ENCODE measurements at regions not wholly inside any gene's neighbourhood (a gene's known extent, or its start where the extent isn't known, plus 50 kb on each side); places are given as distances from the start of the nearest gene placed in this dataset.

DNA sequence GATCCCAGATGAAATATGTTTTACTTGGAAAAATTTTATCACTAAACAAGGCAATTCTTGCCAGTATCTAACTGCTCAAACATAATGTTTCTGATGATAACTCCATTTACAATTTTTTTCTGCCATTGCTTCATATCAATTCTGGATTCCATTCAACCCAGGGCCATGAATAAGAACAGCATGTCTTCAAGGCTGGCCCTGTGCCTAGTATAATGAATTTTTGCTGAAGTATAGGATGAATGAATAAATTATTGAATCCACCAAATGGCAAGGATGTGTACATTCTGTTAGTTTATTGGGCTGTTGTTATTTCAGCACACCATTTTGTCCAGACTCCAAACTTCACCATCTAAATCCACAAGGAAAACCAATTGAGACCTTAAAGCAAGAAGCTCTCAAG is 414.7 kb downstream of the HS3ST3B1 start:
- DNase-seq, result no peak

DNA sequence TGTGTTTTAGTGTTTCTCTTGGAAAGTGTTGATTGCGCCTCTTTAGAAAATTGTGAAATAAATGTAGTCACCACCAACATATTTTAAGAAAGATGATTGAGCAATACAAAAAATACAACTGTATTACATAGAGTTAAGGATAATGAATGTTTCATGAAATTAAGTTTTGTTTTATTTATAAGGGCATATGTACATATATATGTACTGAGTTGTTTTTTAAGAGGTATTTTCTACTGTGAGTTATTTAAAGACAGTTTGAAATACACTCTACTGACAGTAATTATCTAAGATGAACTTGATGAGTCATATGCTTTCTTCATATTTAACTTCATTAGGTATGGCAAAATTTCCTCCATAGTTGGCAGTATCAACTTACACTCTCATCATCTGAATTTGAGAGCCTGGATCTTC is 411.7 kb downstream of the HS3ST3B1 start:
- DNase-seq, result no peak

DNA sequence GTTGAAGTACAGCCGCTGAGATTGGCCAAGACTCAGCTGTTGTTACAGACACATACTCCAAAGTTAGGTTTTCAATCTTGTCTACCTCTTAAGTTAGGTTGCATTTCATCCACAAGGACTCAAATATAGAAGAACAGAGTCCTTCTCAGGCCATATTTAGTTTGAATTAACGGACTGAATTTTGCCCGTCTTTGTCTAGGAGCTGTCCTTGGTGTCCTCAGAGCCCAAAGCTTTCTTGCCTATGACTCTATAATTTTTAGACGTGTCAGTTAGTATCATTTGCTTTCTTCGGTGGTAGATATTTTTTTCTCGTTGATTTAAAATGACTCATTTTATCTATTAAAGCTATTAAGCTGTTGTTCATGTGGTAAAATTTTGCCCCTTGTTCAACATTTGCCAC is 403.2 kb downstream of the HS3ST3B1 start:
- DNase-seq, result no peak

DNA sequence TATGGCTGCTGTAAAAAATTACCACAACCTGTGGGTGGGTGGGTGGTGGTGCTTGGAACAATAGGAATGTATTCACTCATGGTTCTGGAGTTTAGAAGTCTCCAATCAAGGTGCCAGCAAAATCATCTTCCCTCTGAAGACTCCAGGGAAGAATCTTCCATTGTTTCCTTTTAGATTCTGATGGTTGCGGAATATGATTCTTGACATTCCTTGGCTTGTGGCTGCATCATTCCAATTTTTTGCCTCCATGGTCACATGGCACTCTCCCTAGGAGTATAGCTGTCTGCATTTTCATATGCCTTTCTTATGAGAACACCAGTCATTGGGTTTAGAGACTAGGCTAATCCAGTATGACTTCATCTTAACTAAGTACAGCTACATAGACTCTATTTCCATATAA is 401.0 kb downstream of the HS3ST3B1 start:
- no peak for DNase-seq

DNA sequence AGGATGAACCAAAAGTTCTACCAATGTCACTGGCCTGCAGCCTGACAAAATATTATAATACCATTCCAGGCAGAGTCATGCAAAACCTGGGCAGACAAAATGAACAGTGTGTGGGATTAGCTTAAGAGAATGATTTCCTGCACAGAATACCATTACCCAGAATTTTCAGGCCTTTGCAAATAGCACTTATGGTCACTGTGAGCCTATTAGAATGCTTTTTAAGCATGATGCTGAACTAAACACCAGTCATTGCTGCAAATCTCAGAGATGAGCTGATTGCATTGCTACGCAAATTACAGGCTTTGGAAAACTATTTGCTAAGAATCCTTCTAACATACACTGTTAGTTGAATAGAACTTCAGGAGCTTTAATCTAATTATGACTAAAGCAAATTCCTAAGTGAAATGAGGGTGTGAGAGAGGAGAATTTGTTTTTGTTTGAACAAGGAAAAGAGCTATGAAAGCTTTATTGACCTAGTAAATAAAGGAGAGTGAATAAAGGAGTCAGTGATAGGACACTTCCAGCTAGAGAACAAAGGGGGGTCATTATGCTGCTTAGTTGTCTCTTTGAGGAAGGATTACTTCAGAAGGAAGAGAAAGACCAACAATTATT is 398.8 kb downstream of the HS3ST3B1 start:
- no peak for DNase-seq

DNA sequence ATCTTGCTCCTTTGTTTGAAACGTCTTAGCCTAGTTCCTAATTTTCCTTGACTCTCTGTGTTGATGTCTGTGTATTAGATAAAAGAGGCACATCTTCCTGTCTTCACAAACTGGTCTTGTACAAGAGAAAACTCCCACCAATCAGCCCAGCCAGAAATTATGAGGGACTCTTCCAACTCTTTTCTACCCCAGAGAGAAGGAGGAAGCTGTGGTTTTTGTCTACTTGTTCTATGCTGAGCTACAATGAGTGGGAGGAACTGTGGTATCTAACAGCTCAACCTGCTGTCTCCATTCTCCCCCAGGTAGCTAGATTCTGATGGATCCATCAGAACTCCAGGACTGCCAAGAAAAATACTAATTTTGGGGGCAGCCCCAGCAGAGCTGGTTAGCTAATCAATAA is 392.5 kb downstream of the HS3ST3B1 start:
- DNase-seq, result no peak

DNA sequence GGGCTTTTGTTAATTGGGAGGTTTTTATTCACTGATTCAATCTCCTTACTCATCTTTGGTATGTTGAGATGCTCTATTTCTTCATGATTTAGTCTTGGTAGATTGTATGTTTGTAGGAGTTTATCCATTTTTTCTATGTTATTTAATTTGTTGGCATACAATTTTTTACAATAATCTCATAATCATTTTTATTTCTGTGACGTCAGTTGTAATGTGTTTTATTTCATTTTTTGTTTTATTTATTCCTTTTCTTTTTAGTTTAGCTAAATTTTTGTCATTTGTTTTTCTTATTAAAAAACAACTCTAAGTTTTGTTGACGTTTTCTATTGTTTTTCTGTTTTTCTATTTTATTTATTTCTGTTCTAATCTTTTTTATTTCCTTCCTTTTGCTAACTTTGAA is 389.8 kb downstream of the HS3ST3B1 start:
- no peak for DNase-seq

DNA sequence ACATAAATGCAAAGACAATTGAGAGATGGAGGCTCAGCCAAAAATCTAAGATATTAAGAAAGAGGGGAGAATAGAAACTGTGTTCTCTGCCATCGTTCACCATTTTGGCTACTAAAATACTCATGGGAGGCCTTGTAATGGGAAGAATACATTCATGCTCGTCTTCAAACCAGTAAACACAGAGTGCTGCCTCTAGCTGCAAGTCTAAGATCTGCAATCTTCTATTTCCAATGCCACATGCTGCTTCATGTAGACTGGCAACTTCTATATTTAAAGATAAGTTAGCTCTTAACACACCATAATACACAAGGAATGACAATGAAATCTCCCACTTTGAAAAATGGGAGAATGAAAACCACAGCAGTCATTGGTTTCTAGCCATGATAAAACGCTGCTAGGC is 387.3 kb downstream of the HS3ST3B1 start:
- no peak for DNase-seq

DNA sequence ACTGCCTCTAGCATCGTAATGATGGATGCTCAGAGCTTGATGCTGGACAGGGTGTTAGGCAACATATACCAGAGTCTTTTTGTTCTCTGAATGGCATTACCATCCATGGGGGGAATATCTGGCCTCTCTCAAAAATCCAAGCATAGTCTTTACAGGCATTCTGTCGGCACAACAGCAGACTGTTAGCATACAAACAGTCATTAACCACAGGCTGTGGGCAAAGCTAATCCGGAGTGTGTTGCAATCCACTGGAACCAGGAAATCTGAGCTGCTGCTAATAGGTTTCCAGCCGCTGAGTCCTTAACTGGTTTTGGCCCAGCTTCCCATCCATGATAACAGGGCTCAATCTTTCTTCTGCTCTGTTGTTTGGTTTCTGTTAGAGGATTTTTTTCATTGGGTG is 371.9 kb downstream of the HS3ST3B1 start:
- DNase-seq, result no peak

DNA sequence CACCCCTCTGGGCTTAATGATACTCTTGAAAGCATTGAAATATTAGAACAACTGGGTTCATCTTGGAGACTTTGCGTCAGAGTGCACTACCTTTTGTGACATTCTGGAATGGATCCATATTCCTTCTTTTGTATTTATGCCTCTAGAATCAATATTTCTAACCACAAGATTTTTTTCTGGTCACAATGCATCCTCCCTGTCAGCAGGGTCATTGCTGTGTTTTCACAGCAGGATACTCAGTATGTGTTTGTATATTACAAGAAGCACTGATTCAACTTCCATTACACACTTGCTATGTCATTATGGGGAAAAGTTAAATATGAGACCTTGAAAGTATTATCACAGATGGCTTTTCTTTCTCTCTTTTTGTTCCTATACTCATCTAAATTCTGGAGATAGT is 370.0 kb downstream of the HS3ST3B1 start:
- no peak for DNase-seq

DNA sequence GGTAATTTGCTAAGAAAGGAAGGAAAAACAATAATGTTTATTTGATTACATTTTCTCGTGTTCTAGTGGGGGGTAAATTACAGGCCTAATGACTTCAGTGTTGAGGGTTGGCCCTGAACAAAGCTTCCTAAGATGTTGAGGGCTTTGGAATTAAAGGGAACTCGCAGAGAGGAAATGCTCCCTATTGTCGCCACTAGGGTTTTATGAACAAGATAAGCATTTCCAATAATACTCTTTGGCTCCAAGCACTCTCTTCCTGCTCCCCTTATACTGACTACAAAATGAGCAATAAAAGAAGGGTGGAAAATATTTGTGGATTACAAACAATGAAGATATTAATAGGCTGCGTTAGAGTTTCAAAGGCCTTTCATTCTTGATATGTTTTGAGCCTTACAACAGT is 363.6 kb downstream of the HS3ST3B1 start:
- no peak for DNase-seq

DNA sequence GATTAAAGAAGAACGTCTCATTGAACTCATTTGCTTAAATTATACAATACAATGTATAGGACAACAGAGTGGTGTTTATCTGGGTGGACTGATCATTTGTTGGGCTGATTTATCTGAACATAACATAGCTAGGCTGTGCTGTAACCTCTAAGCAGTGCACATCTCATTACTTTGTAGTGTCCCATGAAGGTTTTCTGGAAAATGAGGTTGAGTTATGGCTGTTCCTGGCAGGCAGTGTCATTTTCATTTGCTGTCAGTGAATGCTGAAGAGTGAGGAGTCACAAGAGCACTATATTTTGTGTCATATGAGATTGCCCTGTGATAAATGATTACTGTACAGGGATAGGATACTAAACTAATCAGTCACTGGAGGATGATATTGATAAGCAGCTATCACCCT is 340.2 kb downstream of the HS3ST3B1 start:
- DNase-seq, result no peak

DNA sequence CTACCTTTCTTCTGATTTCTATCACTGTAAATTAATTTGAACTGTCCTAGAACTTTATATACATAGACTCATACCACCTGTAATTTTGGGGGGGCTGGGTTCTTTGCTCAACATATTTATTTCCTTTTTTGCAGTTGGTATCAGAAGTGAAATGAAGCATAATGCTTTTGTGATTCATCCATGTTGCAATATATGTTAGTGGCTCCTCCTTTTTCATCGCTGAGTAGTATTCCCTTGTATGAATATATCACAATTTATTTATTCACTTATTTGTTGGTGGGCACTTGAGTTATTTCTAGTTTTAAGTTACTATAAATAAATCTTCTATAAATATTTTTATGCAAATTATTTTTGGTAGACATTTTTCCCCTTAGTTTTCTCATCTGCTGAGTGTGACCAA is 336.4 kb downstream of the HS3ST3B1 start:
- no peak for DNase-seq

DNA sequence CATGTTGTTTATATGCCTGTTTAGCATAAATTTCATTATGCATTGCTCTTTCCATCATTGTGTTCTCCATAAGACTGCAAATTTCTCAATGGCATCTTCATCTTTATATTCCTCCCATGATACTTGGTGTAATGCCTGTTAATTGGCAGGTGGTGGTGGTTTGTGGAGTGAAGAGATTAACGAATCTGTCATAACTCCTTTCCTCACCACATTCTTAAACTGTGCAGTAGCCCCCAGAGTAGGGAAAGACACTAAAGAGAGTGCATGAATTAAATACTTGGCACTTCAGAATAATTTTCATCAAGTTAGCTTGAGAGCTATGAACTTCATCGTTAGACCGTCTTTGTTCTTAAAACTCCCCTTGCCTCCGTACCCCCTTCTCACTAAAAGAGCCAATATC is 329.7 kb downstream of the HS3ST3B1 start:
- no peak for DNase-seq

DNA sequence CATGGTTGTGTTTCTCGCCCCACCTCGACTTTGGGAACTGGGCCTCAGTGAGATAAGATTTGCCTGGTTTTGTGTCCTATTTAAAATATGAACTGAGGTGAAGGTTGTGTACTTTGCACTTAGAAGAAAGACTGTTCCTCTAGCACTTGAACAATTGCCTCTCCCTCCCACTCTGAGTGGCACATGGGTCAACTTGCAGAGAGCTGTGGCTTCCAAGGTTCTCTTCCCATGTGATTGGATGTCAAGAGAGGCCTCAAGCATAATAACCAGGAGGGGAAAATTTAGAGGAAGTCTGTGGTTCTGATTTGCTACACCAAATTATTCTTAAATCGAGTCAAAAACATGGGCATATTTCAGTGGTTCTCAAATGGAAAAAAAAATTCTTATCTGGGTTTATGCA is 329.2 kb downstream of the HS3ST3B1 start:
- no peak for DNase-seq

DNA sequence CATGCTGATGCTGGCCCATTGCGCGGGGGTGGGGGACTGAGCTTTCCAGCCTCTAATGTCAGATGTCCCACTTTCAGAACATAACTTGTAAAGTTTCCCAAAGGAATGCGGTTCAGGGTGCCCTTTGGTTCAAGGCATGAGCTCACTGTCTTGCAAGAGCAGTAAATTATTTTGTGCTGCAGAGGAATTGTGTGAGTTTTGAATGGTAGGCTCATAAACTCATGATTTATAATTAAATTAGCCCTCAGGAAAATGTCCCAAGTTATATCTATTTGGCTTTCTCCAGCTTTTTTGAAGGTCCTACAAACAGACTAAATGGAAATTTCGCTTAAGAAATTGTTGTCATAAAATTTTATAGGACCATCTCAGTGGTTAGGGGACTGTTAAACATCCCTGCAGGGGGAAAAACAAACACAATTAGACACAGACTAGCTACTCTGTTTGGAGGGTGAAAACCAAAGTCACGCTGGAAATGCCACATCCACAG is 321.8 kb downstream of the HS3ST3B1 start:
- no peak for DNase-seq

DNA sequence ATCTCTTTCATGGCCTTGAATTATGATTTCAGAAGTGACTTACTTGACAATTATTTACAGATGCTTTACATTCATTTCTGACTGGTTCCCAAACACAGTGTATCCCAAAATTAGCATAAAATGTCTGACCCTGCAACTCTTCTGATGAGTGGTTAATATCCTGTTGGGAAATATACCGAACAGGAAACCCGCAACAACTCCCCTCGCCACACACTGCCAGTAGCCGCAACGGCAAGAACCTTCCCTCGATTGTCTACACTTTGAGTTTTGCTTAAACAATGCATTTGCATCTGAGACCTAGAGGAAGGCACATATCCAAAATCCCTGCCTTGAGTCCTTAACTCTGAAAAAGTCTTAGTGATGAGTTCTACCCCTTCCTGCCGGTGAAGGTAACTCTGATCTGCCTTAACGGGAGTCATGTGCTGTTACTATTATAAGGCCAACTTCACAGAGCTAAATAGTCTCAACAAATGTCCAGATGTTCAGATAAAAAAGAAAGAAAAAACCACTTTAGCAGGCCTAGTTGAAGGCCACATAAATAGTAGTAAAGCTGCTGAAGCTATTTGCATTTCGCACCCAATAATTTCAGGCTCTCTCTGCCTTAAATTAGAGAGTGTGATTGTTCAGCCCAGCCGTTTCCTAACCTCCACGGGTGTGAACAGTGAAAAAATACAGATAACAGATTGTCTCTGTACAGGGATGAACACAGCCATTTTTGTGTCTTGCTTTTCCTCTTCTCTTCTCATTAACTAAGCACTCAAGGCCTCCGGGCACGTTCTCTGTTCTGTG is 321.1 kb downstream of the HS3ST3B1 start:
- DNase-seq, result no peak

DNA sequence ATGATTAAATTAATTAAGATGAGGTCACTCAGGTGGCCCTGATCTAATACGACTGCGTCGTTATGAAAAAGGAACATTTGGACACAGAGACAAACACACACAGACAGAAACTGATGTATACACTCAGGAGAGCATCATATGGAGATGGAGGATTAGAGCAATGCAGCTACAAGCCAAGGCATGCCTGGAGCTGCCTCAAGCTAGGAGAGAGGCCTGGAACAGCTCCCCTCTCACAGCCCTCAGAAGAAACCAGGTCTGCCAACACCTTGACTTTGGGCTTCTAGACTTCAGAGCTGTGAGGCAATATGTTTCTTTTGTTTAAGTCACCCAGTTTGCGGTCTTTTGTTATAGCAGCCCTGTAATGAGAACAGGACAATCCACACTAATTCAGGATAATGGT is 318.9 kb downstream of the HS3ST3B1 start:
- DNase-seq, result no peak

DNA sequence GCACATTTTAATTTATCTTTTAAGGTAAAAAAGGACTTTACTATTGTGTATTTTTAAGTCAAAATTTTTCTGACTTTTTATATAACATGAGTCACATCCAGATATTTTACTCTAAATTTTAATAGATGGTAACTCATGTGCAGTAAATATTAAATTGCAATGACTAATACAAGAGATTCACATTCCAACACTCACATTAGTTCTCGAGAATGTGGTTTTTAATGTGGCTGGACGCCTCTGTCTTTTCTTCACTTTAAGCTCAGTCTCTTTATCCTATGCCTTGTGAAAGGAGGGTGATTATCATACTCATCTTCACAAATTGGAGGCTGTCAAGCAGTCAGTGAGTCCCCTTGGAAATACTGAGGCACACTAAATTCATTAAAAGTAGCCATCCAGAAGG is 315.6 kb downstream of the HS3ST3B1 start:
- DNase-seq, result no peak

DNA sequence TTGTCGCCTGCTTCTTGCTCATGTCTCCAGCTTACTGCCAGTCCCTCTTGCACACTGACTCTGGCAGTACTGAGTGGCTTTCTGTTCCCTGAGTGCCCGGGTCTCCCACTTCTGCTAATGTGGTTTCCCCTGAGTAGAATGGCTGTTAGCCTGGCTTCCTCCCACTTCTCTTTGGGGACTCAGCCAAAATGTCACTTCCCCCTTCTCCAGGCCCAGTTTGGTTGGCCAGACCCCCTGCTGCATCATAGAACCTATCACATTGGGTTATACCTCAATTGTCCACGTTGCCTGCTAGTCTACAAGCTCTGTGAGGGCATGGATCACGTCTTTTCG is 304.4 kb downstream of the HS3ST3B1 start:
- no peak for DNase-seq

DNA sequence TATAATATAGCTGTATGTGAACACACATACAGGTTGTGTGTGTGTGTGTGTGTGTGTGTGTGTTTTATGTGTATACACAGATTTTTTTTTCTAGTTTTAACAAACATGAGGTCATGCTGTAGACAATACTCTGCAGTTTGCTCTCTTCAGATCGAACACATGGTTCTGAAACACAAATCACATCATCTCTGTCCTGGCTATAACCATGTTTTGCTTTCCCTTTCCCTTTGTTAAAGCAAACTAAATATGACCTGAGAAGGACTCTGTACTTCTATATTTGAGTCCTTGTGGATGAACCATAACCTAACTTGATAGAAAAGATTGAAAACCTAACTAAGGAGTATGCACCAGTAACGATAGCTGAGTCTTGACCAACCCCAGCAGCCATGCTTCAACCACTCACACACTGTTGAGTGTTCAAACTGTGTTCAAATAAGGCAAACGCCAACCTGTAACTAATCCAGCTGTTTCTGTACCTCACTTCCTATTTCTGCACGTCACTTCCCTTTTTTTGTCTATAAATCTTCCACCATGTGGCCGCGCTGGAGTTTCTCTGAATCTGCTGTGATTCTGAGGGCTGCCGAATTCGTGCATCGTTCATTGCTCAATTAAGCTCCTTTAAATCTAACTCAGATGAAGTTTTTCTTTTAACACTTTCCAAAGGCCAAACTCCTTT is 303.8 kb downstream of the HS3ST3B1 start:
- DNase-seq, result no peak

DNA sequence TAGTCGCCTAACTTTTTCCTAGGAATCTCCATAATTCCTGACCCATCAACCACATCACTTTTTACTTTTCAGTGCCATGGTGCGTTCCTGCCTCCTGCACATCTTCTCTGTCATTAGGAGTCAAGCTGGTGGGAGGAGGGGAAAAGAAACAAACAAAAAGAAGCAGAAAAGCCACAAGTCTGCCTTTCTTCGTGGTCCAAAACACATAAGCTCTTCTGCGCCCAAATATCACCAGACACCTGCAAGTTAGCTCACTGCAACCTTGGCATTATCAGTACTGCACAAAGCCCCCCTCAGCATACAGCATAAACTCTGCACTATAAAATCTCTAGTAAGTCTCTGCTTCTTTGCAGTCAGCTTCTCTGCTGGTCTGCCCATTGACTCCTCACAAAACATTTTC is 295.3 kb downstream of the HS3ST3B1 start:
- DNase-seq, result no peak

DNA sequence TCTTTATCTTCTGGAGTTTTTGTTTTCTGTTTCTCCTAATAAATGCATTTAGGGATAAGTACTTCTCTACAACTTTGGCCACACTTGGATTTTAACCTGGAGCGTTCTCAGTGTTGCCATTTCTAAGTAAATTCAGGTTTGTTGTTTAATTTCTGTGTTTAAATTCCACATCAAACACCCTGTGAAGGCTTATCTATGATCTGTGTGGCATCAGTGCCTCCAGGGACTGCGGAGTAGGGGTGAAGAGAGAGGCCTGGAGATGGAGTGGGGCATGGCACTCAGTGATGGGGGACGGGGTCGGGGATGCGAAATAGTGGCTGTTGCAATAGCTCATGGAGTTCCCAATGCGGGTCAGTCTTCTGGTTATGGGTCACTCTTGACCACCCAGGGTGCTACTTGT is 294.8 kb downstream of the HS3ST3B1 start:
- no peak for DNase-seq

DNA sequence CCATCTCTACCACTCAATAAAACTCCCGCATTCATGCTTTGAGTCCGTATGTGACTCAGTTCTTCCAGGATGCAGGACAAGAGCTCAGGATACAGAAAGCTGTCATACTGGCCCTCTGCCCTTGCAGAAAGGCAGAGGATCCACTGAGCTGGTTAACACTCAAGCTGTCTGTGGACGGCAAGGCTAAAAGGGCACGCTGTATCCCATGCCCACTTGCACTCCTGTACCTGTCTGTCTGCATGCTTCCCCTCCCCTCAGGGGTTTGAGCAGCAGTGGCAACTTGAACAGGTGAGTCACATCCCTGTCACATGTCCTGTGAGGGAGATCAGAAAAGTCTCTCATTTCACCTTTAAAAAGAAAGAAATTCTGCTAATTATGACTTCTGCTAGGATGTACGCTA is 293.8 kb downstream of the HS3ST3B1 start:
- DNase-seq, result no peak

Data from activated CD4-positive, alpha-beta T cell treated with anti-CD3 and anti-CD28 coated beads for 48 hours (primary cell).